DOHH2 (cell line): ENCODE measurements at regions not wholly inside any gene's neighbourhood (a gene's known extent, or its start where the extent isn't known, plus 50 kb on each side); places are given as distances from the start of the nearest gene placed in this dataset.

Source experiments
- CTCF ChIP-seq: fragments of 200-600 bp; sonication (generic); IDR thresholded peaks from one replicate; pipeline ENCODE4 v1.5.1; 2014; ENCODE audit warnings: antibody characterized with exemption, mild to moderate bottlenecking, low read depth, low read length; ENCODE audit not compliant: poor library complexity, severe bottlenecking
- EZH2phosphoT487 ChIP-seq: fragments of 200-600 bp; sonication (generic); IDR thresholded peaks from 2 replicates; pipeline ENCODE4 v1.6.1; 2017; ENCODE audit warnings: borderline replicate concordance, mild to moderate bottlenecking, antibody characterized with exemption, low read length, moderate library complexity, mixed read lengths

GRCh38 chr12:78797196-78797931 is 67.2 kb upstream of the SYT1 start:
- TF ChIP-seq CTCF (no peak), EZH2phosphoT487 (no peak)
